Body of pancreas (tissue), 4 donors: ENCODE measurements at regions not wholly inside any gene's neighbourhood (a gene's known extent, or its start where the extent isn't known, plus 50 kb on each side); places are given as distances from the start of the nearest gene placed in this dataset.

Experiments
- CTCF ChIP-seq, 7 experiments: fragments of 450-650 bp in 4 of 7; fragments of 200-600 bp in 3 of 7; sonication (generic) in 3 of 7; IDR thresholded peaks; one replicate each; pipeline ENCODE4 v1.5.1; 2016 to 2019; ENCODE audit warnings: antibody characterized with exemption in 7 of 7
- POLR2A ChIP-seq, 3 donors: fragments of 450-650 bp; IDR thresholded peaks; one replicate each; pipeline ENCODE4 v1.6.1; 2016; ENCODE audit warnings: antibody characterized with exemption in 3 of 3, mild to moderate bottlenecking in 2 of 3

- TF ChIP-seq POLR2A (IDR thresholded peaks at IDR 0.05), result no peak
- no peak for TF ChIP-seq CTCF (IDR thresholded peaks at IDR 0.05)
Observed at GRCh38 chr18:78822171-78822948, 157.3 kb upstream of the SALL3 start.
